ENCODE measurements at regions not wholly inside any gene's neighbourhood (a gene's known extent, or its start where the extent isn't known, plus 50 kb on each side); places are given as distances from the start of the nearest gene placed in this dataset.
"Not testable (repeated sequence)": the region's sequence is repeated elsewhere in the genome, so short reads cannot be mapped to it uniquely, and the experiment has no call there.

DNA sequence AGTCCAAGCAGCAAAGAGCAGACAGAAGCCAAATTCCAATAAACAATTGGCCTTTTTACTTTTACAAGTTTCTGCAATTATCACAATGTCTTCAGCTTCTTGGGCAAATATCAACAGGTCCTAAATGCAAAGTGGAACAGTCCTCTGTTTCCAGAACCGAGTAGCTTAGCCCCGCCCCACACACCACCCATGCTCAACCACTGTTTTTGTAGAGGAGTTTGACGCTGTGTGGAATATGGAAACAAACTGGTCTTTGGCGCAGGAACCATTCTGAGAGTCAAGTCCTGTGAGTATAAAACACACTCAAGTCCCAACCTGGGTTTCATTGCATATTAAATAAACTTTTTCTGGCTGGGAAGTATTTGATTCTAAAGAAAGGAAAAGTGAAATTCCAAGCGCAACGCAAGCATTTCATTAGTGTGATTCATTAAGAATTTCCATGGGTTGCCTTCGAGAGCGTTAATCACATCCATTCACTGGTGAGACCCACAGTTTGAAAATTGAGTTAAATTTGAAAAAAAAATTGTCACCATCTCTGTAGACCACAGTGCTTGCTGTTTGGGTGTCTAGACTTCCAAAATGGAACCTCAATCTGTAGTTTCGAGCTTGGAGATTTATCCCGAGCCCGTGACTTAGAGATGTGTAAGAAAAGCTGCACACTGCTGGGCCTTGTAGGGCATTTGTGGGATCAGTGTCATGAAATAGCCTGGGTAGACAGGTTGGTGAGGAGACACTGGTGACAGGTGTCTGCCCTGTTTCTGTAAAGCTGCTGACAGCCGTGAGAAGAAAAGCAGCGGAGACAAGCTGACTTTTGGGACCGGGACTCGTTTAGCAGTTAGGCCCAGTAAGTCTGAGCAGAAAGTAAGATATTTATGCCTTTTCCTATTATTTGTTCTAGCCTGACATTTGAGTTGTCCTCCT is 96.1 kb downstream of the DAD1 start:
- H3K27ac ChIP-seq (ENCODE audit: low read depth, low read length): no peak overlapping the region
- H3K27me3 ChIP-seq (ENCODE audit: control insufficient read depth in 3 of 3, insufficient read depth in 3 of 3, low read length in 3 of 3): peaks cover 0 to 5% (median 0%) of the 10 kb centered on the region in 3 donors
- no peaks in the 10 kb centered on the region for H3K36me3 ChIP-seq (ENCODE audit: control insufficient read depth in 3 of 3, insufficient read depth in 3 of 3, low read length in 3 of 3)
- no peak overlapping the region for H3K4me3 ChIP-seq (ENCODE audit: low read length in 3 of 3)
- H3K9ac ChIP-seq (ENCODE audit: low read depth in 1 of 3, low read length in 3 of 3): no peak overlapping the region
- no peaks in the 10 kb centered on the region for H3K9me3 ChIP-seq (ENCODE audit: control insufficient read depth in 3 of 3, low read length in 3 of 3)
- peaks cover 0 to 6% (median 6%) of the 10 kb centered on the region in 3 donors for H3K4me1 ChIP-seq (ENCODE audit: control insufficient read depth in 3 of 3, insufficient read depth in 3 of 3, low read length in 3 of 3)

DNA sequence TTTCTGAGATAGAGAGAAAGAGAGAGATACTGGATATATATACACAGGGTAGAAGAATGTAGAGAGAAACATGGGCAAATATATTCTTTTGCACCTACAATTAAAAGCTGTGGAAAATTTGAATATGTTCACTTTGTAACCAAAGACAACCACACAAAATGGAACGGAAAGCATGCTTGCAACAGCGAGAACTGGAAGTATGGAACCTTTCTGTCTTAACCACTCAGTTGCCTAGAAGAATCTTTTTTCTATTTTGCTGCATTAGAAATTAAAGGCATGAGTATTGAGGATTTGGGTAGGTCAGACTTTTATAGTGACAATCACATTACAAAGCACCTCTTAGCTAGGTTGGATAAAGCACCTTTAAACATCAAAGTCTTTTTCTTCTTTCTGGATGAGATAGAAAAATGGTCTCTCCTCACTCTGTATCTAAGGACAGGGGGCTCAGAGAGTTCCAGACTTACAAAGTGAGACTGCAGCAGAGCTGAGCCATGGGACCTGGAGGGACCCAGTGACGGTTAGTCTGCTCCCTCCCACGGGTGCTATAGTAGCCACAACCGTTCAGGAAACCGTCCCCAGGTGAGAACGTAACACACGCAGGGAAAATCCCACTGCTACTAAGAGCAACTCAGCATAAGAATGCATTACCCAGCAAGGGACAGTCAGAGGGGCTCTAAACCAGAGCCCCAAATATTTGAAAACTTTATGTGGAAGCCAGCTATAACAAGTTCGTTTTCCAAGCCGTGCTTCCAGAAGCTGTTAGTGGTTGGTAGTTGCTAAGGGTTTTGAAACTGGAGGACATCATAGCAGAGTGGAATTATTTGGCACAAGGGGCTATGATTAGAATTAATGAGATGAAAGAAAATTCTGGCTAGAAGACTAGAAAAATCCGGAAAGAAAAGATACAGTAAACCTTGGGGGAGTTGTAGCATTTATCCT is 97.1 kb downstream of the DAD1 start:
- Histone ChIP-seq H3K27ac (ENCODE audit: low read depth, low read length) (no peak overlapping the region), H3K9me3 (ENCODE audit: control insufficient read depth in 3 of 3, low read length in 3 of 3) (no peaks in the 10 kb centered on the region), H3K27me3 (ENCODE audit: control insufficient read depth in 3 of 3, insufficient read depth in 3 of 3, low read length in 3 of 3) (peaks cover 2 to 6% (median 5%) of the 10 kb centered on the region in 3 donors), H3K36me3 (ENCODE audit: control insufficient read depth in 3 of 3, insufficient read depth in 3 of 3, low read length in 3 of 3) (no peaks in the 10 kb centered on the region), H3K4me3 (ENCODE audit: low read length in 3 of 3) (no peak overlapping the region), H3K4me1 (ENCODE audit: control insufficient read depth in 3 of 3, insufficient read depth in 3 of 3, low read length in 3 of 3) (peaks cover 0 to 6% (median 6%) of the 10 kb centered on the region in 3 donors), H3K9ac (ENCODE audit: low read depth in 1 of 3, low read length in 3 of 3) (no peak overlapping the region)

DNA sequence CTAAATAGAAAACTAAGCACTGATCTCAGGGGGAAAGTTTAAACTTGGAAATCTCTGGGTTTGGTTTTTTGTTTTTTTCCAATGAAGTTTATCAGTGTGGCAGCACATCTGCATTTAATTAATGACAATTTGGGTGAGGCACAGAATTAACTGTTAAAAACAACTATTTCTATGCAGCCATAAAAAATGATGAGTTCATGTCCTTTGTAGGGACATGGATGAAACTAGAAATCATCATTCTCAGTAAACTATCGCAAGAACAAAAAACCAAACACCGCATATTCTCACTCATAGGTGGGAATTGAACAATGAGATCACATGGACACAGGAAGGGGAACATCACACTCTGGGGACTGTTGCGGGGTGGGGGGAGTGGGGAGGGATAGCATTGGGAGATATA is 98.0 kb downstream of the DAD1 start:
- not testable (repeated sequence) for H3K4me3 ChIP-seq (ENCODE audit: low read length in 3 of 3); H3K36me3 ChIP-seq (ENCODE audit: control insufficient read depth in 3 of 3, insufficient read depth in 3 of 3, low read length in 3 of 3); H3K27ac ChIP-seq (ENCODE audit: low read depth, low read length); H3K27me3 ChIP-seq (ENCODE audit: control insufficient read depth in 3 of 3, insufficient read depth in 3 of 3, low read length in 3 of 3); H3K4me1 ChIP-seq (ENCODE audit: control insufficient read depth in 3 of 3, insufficient read depth in 3 of 3, low read length in 3 of 3); H3K9me3 ChIP-seq (ENCODE audit: control insufficient read depth in 3 of 3, low read length in 3 of 3); H3K9ac ChIP-seq (ENCODE audit: low read depth in 1 of 3, low read length in 3 of 3)

DNA sequence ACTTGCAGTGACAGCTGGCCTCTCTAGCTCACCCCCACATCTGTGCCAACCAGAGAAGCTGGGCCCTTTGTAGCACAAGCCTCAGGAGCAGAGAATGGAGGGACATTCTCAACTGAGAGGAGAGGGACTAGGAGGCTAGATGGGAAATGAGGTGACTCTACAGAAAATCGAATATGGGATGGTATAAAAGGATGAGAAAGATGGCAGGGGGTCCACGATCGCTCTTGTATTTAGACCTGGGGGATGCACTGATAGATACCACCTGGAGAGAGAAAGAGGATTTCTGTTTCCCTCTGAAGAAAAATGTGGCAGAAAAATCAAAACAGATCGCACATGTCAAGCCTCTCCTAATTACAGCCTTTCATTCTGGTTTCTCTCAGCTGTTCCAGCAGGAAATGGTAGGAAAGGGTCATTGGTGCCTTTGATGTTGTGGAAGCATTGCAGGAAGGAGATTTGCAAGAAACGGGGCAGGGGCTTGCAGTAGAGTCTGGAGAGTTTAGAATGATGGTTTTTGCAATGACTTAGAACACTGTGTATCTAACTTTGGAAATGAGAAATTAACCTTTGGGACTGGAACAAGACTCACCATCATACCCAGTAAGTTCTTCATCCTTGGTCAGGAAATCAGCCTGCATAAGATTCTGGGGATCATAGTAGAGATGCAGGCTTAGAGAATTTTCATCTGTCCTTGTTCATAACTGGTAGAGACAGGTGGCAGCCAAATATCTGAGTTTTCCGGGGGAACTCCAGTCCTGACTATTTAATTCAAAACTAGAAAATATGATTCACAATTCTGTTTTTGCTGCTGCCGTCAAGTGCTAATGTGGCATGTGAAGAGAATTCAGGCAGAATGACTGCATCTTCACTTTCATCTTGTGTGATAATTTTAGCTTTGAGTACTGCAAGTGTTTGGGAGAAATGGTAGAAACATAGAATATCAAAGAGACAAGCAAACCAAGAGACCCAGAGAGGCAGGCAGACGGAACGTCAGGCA is 98.8 kb downstream of the DAD1 start:
- peaks cover 0 to 6% (median 6%) of the 10 kb centered on the region in 3 donors for H3K4me1 ChIP-seq (ENCODE audit: control insufficient read depth in 3 of 3, insufficient read depth in 3 of 3, low read length in 3 of 3)
- no peak overlapping the region for H3K4me3 ChIP-seq (ENCODE audit: low read length in 3 of 3)
- peaks cover 3 to 10% (median 5%) of the 10 kb centered on the region in 3 donors for H3K27me3 ChIP-seq (ENCODE audit: control insufficient read depth in 3 of 3, insufficient read depth in 3 of 3, low read length in 3 of 3)
- no peaks in the 10 kb centered on the region for H3K9me3 ChIP-seq (ENCODE audit: control insufficient read depth in 3 of 3, low read length in 3 of 3)
- H3K36me3 ChIP-seq (ENCODE audit: control insufficient read depth in 3 of 3, insufficient read depth in 3 of 3, low read length in 3 of 3): no peaks in the 10 kb centered on the region
- H3K9ac ChIP-seq (ENCODE audit: low read depth in 1 of 3, low read length in 3 of 3): no peak overlapping the region
- no peak overlapping the region for H3K27ac ChIP-seq (ENCODE audit: low read depth, low read length)

DNA sequence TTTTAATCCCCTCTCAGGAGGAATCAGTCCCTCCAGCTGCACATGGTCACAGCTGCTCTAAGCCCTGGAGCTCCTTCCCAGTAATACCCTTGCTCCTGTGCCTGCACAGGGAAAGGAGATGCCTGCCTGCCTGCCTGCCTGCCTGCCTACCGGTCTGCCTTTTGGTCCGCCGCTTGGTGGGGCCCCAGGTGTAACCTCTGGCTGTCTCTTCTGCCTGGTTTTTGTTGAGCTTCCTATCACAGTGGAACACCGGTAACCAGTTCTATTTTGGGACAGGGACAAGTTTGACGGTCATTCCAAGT is 99.8 kb downstream of the DAD1 start:
- no peak overlapping the region for H3K9ac ChIP-seq (ENCODE audit: low read depth in 1 of 3, low read length in 3 of 3)
- H3K9me3 ChIP-seq (ENCODE audit: control insufficient read depth in 3 of 3, low read length in 3 of 3): no peaks in the 10 kb centered on the region
- peaks cover 3 to 10% (median 5%) of the 10 kb centered on the region in 3 donors for H3K27me3 ChIP-seq (ENCODE audit: control insufficient read depth in 3 of 3, insufficient read depth in 3 of 3, low read length in 3 of 3)
- no peaks in the 10 kb centered on the region for H3K36me3 ChIP-seq (ENCODE audit: control insufficient read depth in 3 of 3, insufficient read depth in 3 of 3, low read length in 3 of 3)
- no peak overlapping the region for H3K27ac ChIP-seq (ENCODE audit: low read depth, low read length)
- H3K4me3 ChIP-seq (ENCODE audit: low read length in 3 of 3): no peak overlapping the region
- H3K4me1 ChIP-seq (ENCODE audit: control insufficient read depth in 3 of 3, insufficient read depth in 3 of 3, low read length in 3 of 3): peaks cover 0 to 9% (median 6%) of the 10 kb centered on the region in 3 donors

DNA sequence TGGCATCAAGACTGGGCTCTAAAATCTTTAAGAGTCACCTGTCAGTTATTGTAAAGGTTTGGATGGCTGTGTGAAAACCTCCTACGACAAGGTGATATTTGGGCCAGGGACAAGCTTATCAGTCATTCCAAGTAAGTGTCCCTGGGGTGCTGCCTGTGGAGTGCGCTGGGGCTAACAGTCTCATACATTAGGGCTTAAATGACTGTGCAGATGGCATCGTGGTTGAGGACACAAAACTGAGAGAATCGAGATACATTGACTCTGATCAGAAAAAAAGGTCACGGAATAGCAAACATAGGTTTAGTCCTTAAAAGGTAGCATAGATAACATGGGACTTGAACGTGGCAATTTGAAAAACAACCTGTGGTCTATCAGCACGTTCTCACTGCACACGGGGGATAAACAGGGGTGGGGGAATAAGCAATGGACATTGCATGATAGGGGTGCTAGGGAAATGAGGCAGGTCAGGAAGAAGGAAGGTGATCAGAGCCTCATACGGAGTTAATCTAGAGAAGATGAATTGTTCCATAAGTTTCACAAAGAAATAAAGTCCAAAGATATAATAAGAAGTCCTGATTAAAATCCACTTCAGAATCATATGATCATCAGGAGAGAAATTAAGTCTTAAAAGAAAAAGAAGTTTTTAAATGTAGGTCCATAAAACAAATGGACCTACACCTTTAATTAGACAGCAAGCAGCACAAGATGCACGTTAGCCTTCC is 100.3 kb downstream of the DAD1 start:
- Histone ChIP-seq H3K4me3 (ENCODE audit: low read length in 3 of 3) (no peak overlapping the region), H3K27ac (ENCODE audit: low read depth, low read length) (no peak overlapping the region), H3K4me1 (ENCODE audit: control insufficient read depth in 3 of 3, insufficient read depth in 3 of 3, low read length in 3 of 3) (peaks cover 0 to 10% (median 6%) of the 10 kb centered on the region in 3 donors), H3K9ac (ENCODE audit: low read depth in 1 of 3, low read length in 3 of 3) (no peak overlapping the region), H3K9me3 (ENCODE audit: control insufficient read depth in 3 of 3, low read length in 3 of 3) (no peaks in the 10 kb centered on the region), H3K36me3 (ENCODE audit: control insufficient read depth in 3 of 3, insufficient read depth in 3 of 3, low read length in 3 of 3) (no peaks in the 10 kb centered on the region), H3K27me3 (ENCODE audit: control insufficient read depth in 3 of 3, insufficient read depth in 3 of 3, low read length in 3 of 3) (peaks cover 2 to 10% (median 3%) of the 10 kb centered on the region in 3 donors)

DNA sequence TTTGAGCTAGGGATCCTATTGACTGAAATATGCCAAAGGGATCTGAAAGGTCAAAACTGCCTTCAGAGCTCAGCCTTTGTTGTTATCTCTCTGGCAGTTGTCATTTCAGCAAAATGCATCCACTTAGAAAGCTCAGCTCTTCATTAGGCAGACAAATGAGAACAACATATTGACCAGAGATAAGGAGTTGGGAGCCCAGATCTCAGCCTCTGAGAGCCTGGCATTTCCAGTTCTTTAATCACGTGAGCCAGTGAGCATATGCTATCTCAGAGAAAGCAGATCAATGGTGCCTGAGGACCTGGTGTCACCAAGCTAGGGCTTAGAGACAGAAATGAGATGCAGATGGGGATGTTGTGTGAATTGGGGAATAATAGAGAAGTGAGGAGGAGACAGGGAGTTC is 101.1 kb downstream of the DAD1 start:
- Histone ChIP-seq H3K36me3 (ENCODE audit: control insufficient read depth in 3 of 3, insufficient read depth in 3 of 3, low read length in 3 of 3) (no peaks in the 10 kb centered on the region), H3K4me3 (ENCODE audit: low read length in 3 of 3) (no peak overlapping the region), H3K9ac (ENCODE audit: low read depth in 1 of 3, low read length in 3 of 3) (no peak overlapping the region), H3K27ac (ENCODE audit: low read depth, low read length) (no peak overlapping the region), H3K9me3 (ENCODE audit: control insufficient read depth in 3 of 3, low read length in 3 of 3) (no peaks in the 10 kb centered on the region), H3K27me3 (ENCODE audit: control insufficient read depth in 3 of 3, insufficient read depth in 3 of 3, low read length in 3 of 3) (peaks cover 2 to 10% (median 3%) of the 10 kb centered on the region in 3 donors), H3K4me1 (ENCODE audit: control insufficient read depth in 3 of 3, insufficient read depth in 3 of 3, low read length in 3 of 3) (peaks cover 0 to 10% (median 6%) of the 10 kb centered on the region in 3 donors)

DNA sequence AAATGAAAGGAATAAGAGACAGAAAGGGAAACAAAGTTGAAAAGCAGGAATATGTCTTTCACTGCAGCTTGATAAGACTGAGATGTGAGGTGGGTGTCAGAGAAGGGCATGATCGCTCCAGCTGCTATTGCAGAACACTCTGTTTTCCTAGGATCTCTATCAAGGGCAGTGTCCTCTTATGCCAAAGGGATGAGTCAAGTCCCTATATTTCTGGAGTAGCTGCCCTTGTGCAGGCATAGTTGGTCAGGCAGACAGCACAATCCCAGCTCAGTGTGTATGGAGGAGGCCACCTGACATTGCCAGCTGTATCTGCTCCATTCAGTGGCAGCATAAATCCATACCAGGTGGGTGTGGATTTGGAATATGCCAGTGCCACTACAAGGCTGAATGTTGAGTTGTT is 101.6 kb downstream of the DAD1 start:
- H3K27ac ChIP-seq (ENCODE audit: low read depth, low read length): no peak overlapping the region

DNA sequence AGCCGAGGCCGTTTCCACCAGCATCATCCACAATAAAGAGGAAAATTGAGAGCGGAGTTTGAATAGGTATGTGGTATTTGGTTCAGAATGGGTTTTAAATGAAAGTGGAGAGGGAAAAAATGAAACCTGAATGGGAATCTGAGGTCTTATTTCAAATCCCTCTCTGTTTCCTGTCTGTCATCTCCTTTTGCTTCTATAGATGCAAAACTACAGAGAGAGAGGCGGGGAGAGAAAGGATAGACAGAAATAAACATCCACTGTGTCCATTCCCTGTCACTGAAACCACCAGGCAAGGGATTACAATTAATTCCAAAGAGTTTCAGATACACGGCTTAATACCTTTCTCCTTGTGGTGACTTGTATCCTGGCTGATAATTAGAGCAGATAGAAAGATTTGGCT is 102.3 kb downstream of the DAD1 start:
- Histone ChIP-seq H3K9ac (ENCODE audit: low read depth in 1 of 3, low read length in 3 of 3) (no peak overlapping the region), H3K4me3 (ENCODE audit: low read length in 3 of 3) (no peak overlapping the region), H3K36me3 (ENCODE audit: control insufficient read depth in 3 of 3, insufficient read depth in 3 of 3, low read length in 3 of 3) (no peaks in the 10 kb centered on the region), H3K4me1 (ENCODE audit: control insufficient read depth in 3 of 3, insufficient read depth in 3 of 3, low read length in 3 of 3) (peaks cover 0 to 15% (median 10%) of the 10 kb centered on the region in 3 donors), H3K27me3 (ENCODE audit: control insufficient read depth in 3 of 3, insufficient read depth in 3 of 3, low read length in 3 of 3) (peaks cover 2 to 10% (median 3%) of the 10 kb centered on the region in 3 donors), H3K27ac (ENCODE audit: low read depth, low read length) (no peak overlapping the region), H3K9me3 (ENCODE audit: control insufficient read depth in 3 of 3, low read length in 3 of 3) (no peaks in the 10 kb centered on the region)

More for the DNA sequence above, 101.6 kb downstream of the DAD1 start:
- Histone ChIP-seq H3K4me1 (ENCODE audit: control insufficient read depth in 3 of 3, insufficient read depth in 3 of 3, low read length in 3 of 3) (peaks cover 0 to 10% (median 6%) of the 10 kb centered on the region in 3 donors), H3K4me3 (ENCODE audit: low read length in 3 of 3) (no peak overlapping the region), H3K9me3 (ENCODE audit: control insufficient read depth in 3 of 3, low read length in 3 of 3) (no peaks in the 10 kb centered on the region), H3K27me3 (ENCODE audit: control insufficient read depth in 3 of 3, insufficient read depth in 3 of 3, low read length in 3 of 3) (peaks cover 2 to 10% (median 3%) of the 10 kb centered on the region in 3 donors), H3K9ac (ENCODE audit: low read depth in 1 of 3, low read length in 3 of 3) (no peak overlapping the region), H3K36me3 (ENCODE audit: control insufficient read depth in 3 of 3, insufficient read depth in 3 of 3, low read length in 3 of 3) (no peaks in the 10 kb centered on the region)

All from skeletal muscle tissue (tissue), 3 donors.